ENCODE measurements at regions not wholly inside any gene's neighbourhood (a gene's known extent, or its start where the extent isn't known, plus 50 kb on each side); places are given as distances from the start of the nearest gene placed in this dataset.

DNA sequence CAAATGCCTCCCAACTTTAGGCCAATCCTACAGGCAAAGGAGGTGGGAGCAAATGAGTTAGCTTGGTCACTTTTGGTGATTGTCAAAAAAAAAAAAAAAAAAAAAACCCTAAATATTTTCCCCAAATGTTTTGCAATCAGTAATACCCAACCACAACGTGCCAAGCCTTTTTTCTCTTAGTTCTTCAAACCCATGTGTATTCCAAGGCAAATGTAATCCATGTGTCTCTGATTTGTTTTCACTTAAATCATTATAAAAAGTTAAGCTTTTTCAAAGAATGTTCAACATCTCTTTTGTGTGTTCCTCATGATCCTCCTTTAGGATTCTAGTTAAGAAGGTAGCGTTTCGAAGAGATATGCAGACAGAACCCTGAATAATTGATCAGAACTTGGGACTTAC lies 328.4 kb downstream of the PAPSS1 start:
- TF ChIP-seq REST (IDR thresholded peaks at IDR 0.05; ENCODE audit: insufficient read depth in 1 of 2, low read depth in 2 of 2, low read length in 2 of 2) (no peak), POLR2AphosphoS5 (IDR thresholded peaks at IDR 0.05; ENCODE audit: low read depth, low read length) (no peak), SIN3A (IDR thresholded peaks at IDR 0.05; ENCODE audit: borderline replicate concordance, insufficient read depth, low read length) (no peak)

Data from PFSK-1 (cell line).